Cardiac fibroblast (primary cell): ENCODE measurements at regions not wholly inside any gene's neighbourhood (a gene's known extent, or its start where the extent isn't known, plus 50 kb on each side); places are given as distances from the start of the nearest gene placed in this dataset.

ENCODE experiments used
- DNase-seq, 2 donors: peaks; one replicate each; pipeline versions ENCODE4 v3.0.0 to v3.0.0-alpha.2; 2010; ENCODE audit warnings: low read depth in 2 of 2
- H3K4me3 ChIP-seq, 2 donors: replicated peaks in 1 of 2; 1 replicate in 1 of 2; 2 replicates in 1 of 2; pipeline ENCODE4 v1.5.1; 2011; ENCODE audit warnings: low read depth in 2 of 2, low read length in 2 of 2, mild to moderate bottlenecking in 2 of 2, moderate library complexity in 1 of 2
- TF ChIP-seq, protein P1 (sequence below): IDR thresholded peaks from one replicate; pipeline ENCODE4 v1.5.1; 2011; ENCODE audit warnings: low read depth, mild to moderate bottlenecking, low read length, inconsistent platforms

- TF ChIP-seq, protein P1, sequence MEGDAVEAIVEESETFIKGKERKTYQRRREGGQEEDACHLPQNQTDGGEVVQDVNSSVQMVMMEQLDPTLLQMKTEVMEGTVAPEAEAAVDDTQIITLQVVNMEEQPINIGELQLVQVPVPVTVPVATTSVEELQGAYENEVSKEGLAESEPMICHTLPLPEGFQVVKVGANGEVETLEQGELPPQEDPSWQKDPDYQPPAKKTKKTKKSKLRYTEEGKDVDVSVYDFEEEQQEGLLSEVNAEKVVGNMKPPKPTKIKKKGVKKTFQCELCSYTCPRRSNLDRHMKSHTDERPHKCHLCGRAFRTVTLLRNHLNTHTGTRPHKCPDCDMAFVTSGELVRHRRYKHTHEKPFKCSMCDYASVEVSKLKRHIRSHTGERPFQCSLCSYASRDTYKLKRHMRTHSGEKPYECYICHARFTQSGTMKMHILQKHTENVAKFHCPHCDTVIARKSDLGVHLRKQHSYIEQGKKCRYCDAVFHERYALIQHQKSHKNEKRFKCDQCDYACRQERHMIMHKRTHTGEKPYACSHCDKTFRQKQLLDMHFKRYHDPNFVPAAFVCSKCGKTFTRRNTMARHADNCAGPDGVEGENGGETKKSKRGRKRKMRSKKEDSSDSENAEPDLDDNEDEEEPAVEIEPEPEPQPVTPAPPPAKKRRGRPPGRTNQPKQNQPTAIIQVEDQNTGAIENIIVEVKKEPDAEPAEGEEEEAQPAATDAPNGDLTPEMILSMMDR = no peak
- H3K4me3 ChIP-seq = no peak overlapping the region
- DNase-seq = no peak
Measured at GRCh38 chr2:66173645-66174044, 261.3 kb upstream of the MEIS1 start.

DNA sequence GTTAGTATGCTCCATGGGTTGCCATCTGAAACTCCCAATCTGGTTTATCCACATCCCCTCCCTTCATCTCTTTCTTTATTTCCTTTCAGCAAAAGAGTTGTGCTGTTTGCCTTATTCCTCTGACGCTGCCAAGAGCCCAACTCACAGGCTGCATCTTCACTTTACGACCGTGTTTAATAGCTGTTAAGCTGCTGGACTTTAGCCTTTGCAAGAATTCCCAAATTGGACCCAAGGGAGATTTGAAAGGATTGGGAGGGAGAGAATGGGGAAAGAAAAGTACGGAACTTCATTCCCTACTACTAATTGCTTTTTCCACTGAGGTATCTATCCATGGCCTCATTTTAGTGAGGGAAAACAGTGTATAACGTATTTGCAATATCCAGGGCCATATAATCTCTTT is 263.4 kb upstream of the MEIS1 start:
- TF ChIP-seq, protein P1 = no peak
- DNase-seq = no peak
- no peak overlapping the region for H3K4me3 ChIP-seq

DNA sequence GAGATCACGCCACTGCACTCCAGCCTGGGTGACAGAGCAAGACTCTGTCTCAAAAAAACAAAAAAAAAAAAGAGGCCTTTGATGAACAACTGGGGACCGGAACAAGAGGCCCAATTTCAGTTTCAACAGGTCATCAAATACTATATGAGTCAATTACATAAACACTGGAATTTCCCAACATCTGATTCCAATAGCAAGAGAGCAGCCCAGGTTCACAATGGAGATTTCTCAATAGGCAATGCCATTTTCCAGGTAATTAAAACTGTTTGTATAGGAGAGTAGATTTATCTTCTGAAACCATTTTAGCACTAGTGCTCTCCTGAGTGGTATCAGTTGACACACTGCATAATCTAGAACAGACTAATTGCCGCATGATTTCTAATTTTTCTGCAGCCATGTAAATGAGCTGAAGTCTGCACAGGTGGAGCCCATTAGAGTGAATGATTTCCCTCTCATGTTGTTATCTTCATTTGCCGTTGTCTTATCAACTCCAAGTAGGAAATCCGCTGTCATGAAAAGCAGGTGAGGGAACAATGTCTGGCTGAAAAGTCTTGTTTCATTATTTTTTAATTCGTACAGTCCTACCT is 264.1 kb upstream of the MEIS1 start:
- H3K4me3 ChIP-seq = no peak overlapping the region
- TF ChIP-seq, protein P1 = no peak
- no peak for DNase-seq

GRCh38 chr2:66169076-66169475 is 265.8 kb upstream of the MEIS1 start:
- TF ChIP-seq, protein P1 = no peak
- DNase-seq = no peak
- H3K4me3 ChIP-seq = no peak overlapping the region

DNA sequence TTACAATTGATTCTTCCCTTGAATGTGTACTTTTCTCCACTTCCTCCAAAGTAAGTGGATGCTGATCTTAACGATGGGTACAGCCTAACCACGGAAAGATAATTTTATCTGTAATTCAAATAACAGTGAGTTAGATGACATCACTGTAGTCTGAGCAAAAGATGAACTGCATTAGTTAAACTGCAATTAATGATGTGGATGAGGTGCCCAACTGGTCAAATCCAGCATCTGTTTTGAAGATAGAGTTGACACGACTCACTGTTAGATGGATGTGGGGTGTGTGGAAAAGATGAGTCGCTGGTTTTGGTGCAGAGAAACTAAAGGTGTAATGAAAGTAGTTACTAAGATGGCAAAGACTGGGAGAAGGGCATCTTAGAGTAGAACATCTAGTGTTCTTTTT is 270.5 kb upstream of the MEIS1 start:
- DNase-seq = no peak
- no peak overlapping the region for H3K4me3 ChIP-seq
- TF ChIP-seq, protein P1 = no peak

DNA sequence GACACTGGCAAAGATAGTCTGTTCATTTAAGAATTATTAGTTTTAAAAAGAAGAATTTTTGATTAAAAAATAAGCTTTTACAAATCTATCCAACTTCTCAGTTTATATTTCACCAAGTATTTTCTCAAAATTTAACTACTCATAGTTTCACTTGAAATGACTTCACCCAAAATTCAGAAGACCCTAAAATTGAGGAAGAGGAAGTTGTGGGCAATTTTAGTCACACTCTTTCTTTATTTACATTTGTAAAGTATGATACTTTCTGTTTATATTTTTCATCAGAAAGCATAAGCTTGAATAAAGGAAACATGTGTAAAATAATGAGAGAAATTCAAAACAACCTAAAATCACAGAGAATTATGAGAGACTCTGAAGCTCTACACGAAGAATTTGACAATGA is 278.8 kb upstream of the MEIS1 start:
- DNase-seq = no peak
- TF ChIP-seq, protein P1 = no peak
- no peak overlapping the region for H3K4me3 ChIP-seq

GRCh38 chr2:66153941-66154340 is 281.0 kb upstream of the MEIS1 start:
- TF ChIP-seq, protein P1 = no peak
- no peak for DNase-seq

More at GRCh38 chr2:66153941-66154340, 281.0 kb upstream of the MEIS1 start:
- H3K4me3 ChIP-seq = no peak overlapping the region
